ENCODE measurements at regions not wholly inside any gene's neighbourhood (a gene's known extent, or its start where the extent isn't known, plus 50 kb on each side); places are given as distances from the start of the nearest gene placed in this dataset.

- no peaks in the 10 kb centered on the region for H3K27me3 ChIP-seq (ENCODE audit: low read depth)
- no peak overlapping the region for H3K4me3 ChIP-seq
- TF ChIP-seq, protein P1, sequence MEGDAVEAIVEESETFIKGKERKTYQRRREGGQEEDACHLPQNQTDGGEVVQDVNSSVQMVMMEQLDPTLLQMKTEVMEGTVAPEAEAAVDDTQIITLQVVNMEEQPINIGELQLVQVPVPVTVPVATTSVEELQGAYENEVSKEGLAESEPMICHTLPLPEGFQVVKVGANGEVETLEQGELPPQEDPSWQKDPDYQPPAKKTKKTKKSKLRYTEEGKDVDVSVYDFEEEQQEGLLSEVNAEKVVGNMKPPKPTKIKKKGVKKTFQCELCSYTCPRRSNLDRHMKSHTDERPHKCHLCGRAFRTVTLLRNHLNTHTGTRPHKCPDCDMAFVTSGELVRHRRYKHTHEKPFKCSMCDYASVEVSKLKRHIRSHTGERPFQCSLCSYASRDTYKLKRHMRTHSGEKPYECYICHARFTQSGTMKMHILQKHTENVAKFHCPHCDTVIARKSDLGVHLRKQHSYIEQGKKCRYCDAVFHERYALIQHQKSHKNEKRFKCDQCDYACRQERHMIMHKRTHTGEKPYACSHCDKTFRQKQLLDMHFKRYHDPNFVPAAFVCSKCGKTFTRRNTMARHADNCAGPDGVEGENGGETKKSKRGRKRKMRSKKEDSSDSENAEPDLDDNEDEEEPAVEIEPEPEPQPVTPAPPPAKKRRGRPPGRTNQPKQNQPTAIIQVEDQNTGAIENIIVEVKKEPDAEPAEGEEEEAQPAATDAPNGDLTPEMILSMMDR (IDR thresholded peaks at IDR 0.05; ENCODE audit: borderline replicate concordance): no peak
- no peak overlapping the region for H3K27ac ChIP-seq (replicated peaks)
- no peaks in the 10 kb centered on the region for H3K4me1 ChIP-seq
- intact Hi-C loops (cut with micrococcal nuclease): no loop called here
- no peak for DNase-seq
- H3K9me3 ChIP-seq (replicated peaks): peaks cover under 1% of the 10 kb centered on the region
- no peaks in the 10 kb centered on the region for H3K36me3 ChIP-seq
Measured at GRCh38 chr2:215740071-215740470, 273.3 kb downstream of the MREG start.

- TF ChIP-seq, protein P1 (IDR thresholded peaks at IDR 0.05; ENCODE audit: borderline replicate concordance): no peak
- Histone ChIP-seq H3K36me3 (no peaks in the 10 kb centered on the region), H3K27me3 (ENCODE audit: low read depth) (no peaks in the 10 kb centered on the region), H3K4me3 (no peak overlapping the region), H3K4me1 (no peaks in the 10 kb centered on the region), H3K9me3 (replicated peaks) (peaks cover 13% of the 10 kb centered on the region), H3K27ac (replicated peaks) (no peak overlapping the region)
- intact Hi-C loops (cut with micrococcal nuclease): no loop called here
- DNase-seq: no peak
Measured at GRCh38 chr2:215738351-215738750, 275.0 kb downstream of the MREG start.

DNA sequence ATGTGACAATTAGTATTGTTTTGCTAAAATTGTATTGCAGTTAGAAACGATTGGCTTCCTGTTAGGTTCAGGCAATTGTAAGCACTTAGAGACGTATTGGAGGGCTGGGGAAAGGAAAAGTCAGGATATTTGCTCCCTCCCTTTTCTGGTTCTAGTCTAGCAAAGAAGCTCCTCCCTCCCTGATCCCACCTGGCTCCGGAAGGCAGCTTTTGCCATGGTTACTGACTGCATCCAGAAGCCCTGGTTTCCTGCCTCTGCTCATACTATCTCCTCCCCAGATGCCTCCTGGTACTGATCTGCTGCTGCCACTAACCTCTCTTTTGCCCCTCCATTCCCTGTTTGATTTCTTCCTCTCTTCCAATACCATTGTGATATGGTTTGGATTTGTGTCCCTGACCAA, 275.9 kb downstream of the MREG start:
- intact Hi-C loops (cut with micrococcal nuclease): no loop called here
- TF ChIP-seq, protein P1 (IDR thresholded peaks at IDR 0.05; ENCODE audit: borderline replicate concordance): no peak
- no peaks in the 10 kb centered on the region for H3K4me1 ChIP-seq
- H3K27me3 ChIP-seq (ENCODE audit: low read depth): no peaks in the 10 kb centered on the region
- H3K36me3 ChIP-seq: no peaks in the 10 kb centered on the region
- DNase-seq: no peak
- no peak overlapping the region for H3K4me3 ChIP-seq
- peaks cover 19% of the 10 kb centered on the region for H3K9me3 ChIP-seq (replicated peaks)
- no peak overlapping the region for H3K27ac ChIP-seq (replicated peaks)

DNA sequence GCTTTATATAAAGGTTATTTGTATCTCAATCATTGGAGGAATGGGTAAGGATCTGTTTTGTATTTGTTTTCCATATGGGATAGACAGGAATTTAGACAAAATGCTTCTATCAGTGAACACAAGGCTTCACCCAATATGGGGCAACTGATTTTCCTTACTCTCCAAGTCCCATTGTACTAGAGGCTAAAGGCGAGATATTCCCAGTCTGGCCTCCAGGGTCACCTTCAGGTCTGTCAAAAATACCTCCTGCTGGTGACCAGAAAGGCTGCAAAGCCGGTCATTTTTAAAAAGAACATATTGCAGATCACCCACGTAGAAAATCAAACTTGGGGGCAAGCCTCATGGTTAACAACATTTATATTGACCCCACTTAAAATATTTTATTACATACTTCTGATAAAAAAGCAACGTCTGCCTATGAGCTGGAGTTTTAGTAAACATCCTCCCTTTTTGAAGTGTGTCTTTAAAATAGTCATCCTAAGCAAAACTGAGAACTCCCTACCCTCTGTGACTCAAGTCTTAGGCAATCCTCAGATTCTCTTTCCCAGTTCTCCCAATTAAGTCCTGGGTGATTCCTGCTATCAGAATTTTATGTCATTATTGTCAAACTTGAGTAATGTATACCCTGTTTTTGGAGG, 276.6 kb downstream of the MREG start:
- no peaks in the 10 kb centered on the region for H3K27me3 ChIP-seq (ENCODE audit: low read depth)
- intact Hi-C loops (cut with micrococcal nuclease): no loop called here
- no peak overlapping the region for H3K4me3 ChIP-seq
- H3K9me3 ChIP-seq (replicated peaks): peaks cover 19% of the 10 kb centered on the region
- TF ChIP-seq, protein P1 (IDR thresholded peaks at IDR 0.05; ENCODE audit: borderline replicate concordance): no peak
- no peak for DNase-seq
- H3K4me1 ChIP-seq: no peaks in the 10 kb centered on the region
- no peak overlapping the region for H3K27ac ChIP-seq (replicated peaks)
- no peaks in the 10 kb centered on the region for H3K36me3 ChIP-seq

GRCh38 chr2:215731108-215731658, 282.2 kb downstream of the MREG start:
- TF ChIP-seq, protein P1 (IDR thresholded peaks at IDR 0.05; ENCODE audit: borderline replicate concordance): no peak
- no peak for DNase-seq
- no peak overlapping the region for H3K4me3 ChIP-seq
- no peaks in the 10 kb centered on the region for H3K36me3 ChIP-seq
- H3K27me3 ChIP-seq (ENCODE audit: low read depth): no peaks in the 10 kb centered on the region
- intact Hi-C loops (cut with micrococcal nuclease): no loop called here
- peaks cover 34% of the 10 kb centered on the region for H3K9me3 ChIP-seq (replicated peaks)
- H3K4me1 ChIP-seq: no peaks in the 10 kb centered on the region
- H3K27ac ChIP-seq (replicated peaks): no peak overlapping the region
